PC-3 (cell line): ENCODE measurements at regions not wholly inside any gene's neighbourhood (a gene's known extent, or its start where the extent isn't known, plus 50 kb on each side); places are given as distances from the start of the nearest gene placed in this dataset.

ENCODE experiments used
- ATAC-seq: fragments of 200-7000 bp; cut with Tn5 transposase; 2 replicates; pipeline ENCODE4 v1.9.1; 2020; ENCODE audit warnings: mild to moderate bottlenecking, moderate library complexity
- BruUV-seq: library from RNA; stranded (reverse); fragments of 400-500 nt; replicated peaks from 2 replicates; lab custom pipeline; 2021; lab: Mats Ljungman, UMichigan
- CTCF ChIA-PET: fragments of 300-600 bp; sonication (Branson Sonifier 250); formaldehyde crosslinking; loops from one replicate; lab custom pipeline; 2022; ENCODE audit warnings: antibody characterized with exemption; lab: Charles Lee
- POLR2A ChIA-PET: fragments of 300-600 bp; sonication (Branson Sonifier 250); formaldehyde crosslinking; loops from one replicate; lab custom pipeline; 2022; ENCODE audit warnings: antibody characterized with exemption; ENCODE audit not compliant: unreplicated experiment; lab: Charles Lee
- DNase-seq: peaks from one replicate; pipeline ENCODE4 v3.0.0-alpha.2; 2015
- H2AFZ ChIP-seq: fragments of 300-600 bp; sonication (generic); 2 replicates; pipeline ENCODE4 v1.6.0; 2016; ENCODE audit warnings: antibody characterized with exemption, low read length
- H3F3A ChIP-seq: fragments of 300-600 bp; sonication (generic); one replicate; pipeline ENCODE4 v1.6.0; 2017; ENCODE audit warnings: antibody characterized with exemption, low read length, control low read depth, mild to moderate bottlenecking; ENCODE audit not compliant: unreplicated experiment
- H3K27ac ChIP-seq: fragments of 300-600 bp; sonication (generic); 2 replicates; pipeline ENCODE4 v1.5.1; 2016; ENCODE audit warnings: mild to moderate bottlenecking, low read length
- H3K27me3 ChIP-seq: fragments of 300-600 bp; sonication (generic); 2 replicates; pipeline ENCODE4 v1.6.1; 2016; ENCODE audit warnings: low read length, mixed read lengths
- H3K36me3 ChIP-seq: fragments of 300-600 bp; sonication (generic); 2 replicates; pipeline ENCODE4 v1.6.1; 2016; ENCODE audit warnings: low read depth, mixed run types, low read length, mixed read lengths
- H3K4me1 ChIP-seq: fragments of 300-600 bp; sonication (generic); 2 replicates; pipeline ENCODE4 v1.5.1; 2016; ENCODE audit warnings: low read length; ENCODE audit not compliant: insufficient read depth
- H3K4me2 ChIP-seq: fragments of 300-600 bp; sonication (generic); 2 replicates; pipeline ENCODE4 v1.6.0; 2016; ENCODE audit warnings: low read length
- H3K4me3 ChIP-seq: fragments of 300-600 bp; sonication (generic); 2 replicates; pipeline ENCODE4 v1.5.1; 2016; ENCODE audit warnings: mild to moderate bottlenecking, low read length, mixed read lengths
- H3K79me2 ChIP-seq: fragments of 300-600 bp; sonication (generic); 2 replicates; pipeline ENCODE4 v1.6.1; 2017; ENCODE audit warnings: low read length, mixed read lengths
- H3K9ac ChIP-seq: fragments of 300-600 bp; sonication (generic); 2 replicates; pipeline ENCODE4 v1.6.0; 2016; ENCODE audit warnings: mild to moderate bottlenecking, low read length
- H3K9me2 ChIP-seq: fragments of 300-600 bp; sonication (generic); replicated peaks from 2 replicates; pipeline ENCODE4 v1.6.1; 2016; ENCODE audit warnings: mixed run types, low read length, mixed read lengths
- H3K9me3 ChIP-seq: fragments of 300-600 bp; sonication (generic); 2 replicates; pipeline ENCODE4 v1.6.1; 2016; ENCODE audit warnings: low read length, mixed read lengths
- H4K20me1 ChIP-seq: fragments of 300-600 bp; sonication (generic); 2 replicates; pipeline ENCODE4 v1.6.1; 2016; ENCODE audit warnings: low read length, mixed read lengths
- CTCF ChIP-seq: fragments of 300-600 bp; sonication (generic); conservative IDR thresholded peaks from 2 replicates; pipeline ENCODE4 v1.5.1; 2017; ENCODE audit warnings: antibody characterized with exemption, low read depth, mild to moderate bottlenecking, low read length
- EZH2 ChIP-seq: fragments of 300-600 bp; sonication (generic); IDR thresholded peaks from one replicate; pipeline ENCODE4 v1.6.1; 2017; ENCODE audit warnings: antibody characterized with exemption, mild to moderate bottlenecking, low read length; ENCODE audit not compliant: unreplicated experiment
- EZH2phosphoT487 ChIP-seq: fragments of 300-600 bp; sonication (generic); IDR thresholded peaks from 2 replicates; pipeline ENCODE4 v1.6.1; 2018; ENCODE audit warnings: mild to moderate bottlenecking, antibody characterized with exemption, low read length, borderline replicate concordance
- intact Hi-C: fragments of 100-400 bp; cut with micrococcal nuclease; formaldehyde crosslinking; loops from 2 replicates; pipeline ENCODE4 v1.9.0; 2023

- POLR2A ChIA-PET, result no interaction called here
- intact Hi-C loops, result loop anchor here (2.0 kb wide), 1 partner anchor 467 kb away; no protein-coding TSS in a partner anchor
- Histone ChIP-seq H3K9me2 (no peaks in the 10 kb centered on the region), H3K36me3 (no peaks in the 10 kb centered on the region), H3K4me3 (no peak overlapping the region), H4K20me1 (no peaks in the 10 kb centered on the region), H3K79me2 (no peaks in the 10 kb centered on the region), H3K4me1 (peaks cover 19% of the 10 kb centered on the region), H3K9ac (no peak overlapping the region), H3K27ac (no peak overlapping the region), H2AFZ (no peak overlapping the region), H3F3A (no peaks in the 10 kb centered on the region), H3K27me3 (peaks cover 26% of the 10 kb centered on the region), H3K9me3 (no peaks in the 10 kb centered on the region), H3K4me2 (no peak overlapping the region)
- BruUV-seq, result no TSS peak
- ATAC-seq (no peak), DNase-seq (no peak)
- no peak for TF ChIP-seq EZH2phosphoT487
- no peak for TF ChIP-seq EZH2
- no peak for TF ChIP-seq CTCF
- CTCF ChIA-PET, result no interaction called here
Measured at GRCh38 chr5:174325961-174326360, 280.5 kb downstream of the NSG2 start.

- peaks cover 22% of the 10 kb centered on the region for H3K27me3 ChIP-seq
- TF ChIP-seq CTCF, result no peak
- no peak for TF ChIP-seq EZH2
Measured at GRCh38 chr5:174326372-174326771, 280.9 kb downstream of the NSG2 start.

GRCh38 chr5:174327317-174327864, 281.9 kb downstream of the NSG2 start:
- no peak overlapping the region for H3K4me3 ChIP-seq
- peak; percentile 96 for TF ChIP-seq CTCF
- TF ChIP-seq EZH2phosphoT487, result no peak
- TF ChIP-seq EZH2, result no peak
- no peaks in the 10 kb centered on the region for H4K20me1 ChIP-seq
- peaks cover 18% of the 10 kb centered on the region for H3K27me3 ChIP-seq
- no peak overlapping the region for H2AFZ ChIP-seq
- H3K79me2 ChIP-seq, result no peaks in the 10 kb centered on the region
- no peaks in the 10 kb centered on the region for H3K36me3 ChIP-seq
- ChIA-PET CTCF (interaction anchor here (0.6 kb wide), 2 partner anchors 16 to 1593 kb away, joined by 4 to 5 read pairs; no protein-coding TSS in a partner anchor), POLR2A (no interaction called here)
- ATAC-seq (peak; percentile 89), DNase-seq (peak; percentile 93)
- peaks cover 19% of the 10 kb centered on the region for H3K4me1 ChIP-seq
- H3K9me2 ChIP-seq, result no peaks in the 10 kb centered on the region
- no peak overlapping the region for H3K4me2 ChIP-seq
- H3K9ac ChIP-seq, result no peak overlapping the region
- no peaks in the 10 kb centered on the region for H3K9me3 ChIP-seq
- BruUV-seq, result no TSS peak
- intact Hi-C loops, result loop anchor here (2.0 kb wide), 1 partner anchor 465 kb away; no protein-coding TSS in a partner anchor
- H3F3A ChIP-seq, result no peaks in the 10 kb centered on the region
- no peak overlapping the region for H3K27ac ChIP-seq

More at GRCh38 chr5:174326372-174326771, 280.9 kb downstream of the NSG2 start:
- no peaks in the 10 kb centered on the region for H3K9me2 ChIP-seq
- no peak overlapping the region for H3K4me2 ChIP-seq
- H3K79me2 ChIP-seq, result no peaks in the 10 kb centered on the region
- intact Hi-C loops, result loop anchor here (2.0 kb wide), 1 partner anchor 466 kb away; no protein-coding TSS in a partner anchor
- peaks cover 19% of the 10 kb centered on the region for H3K4me1 ChIP-seq
- ChIA-PET POLR2A (no interaction called here), CTCF (no interaction called here)
- no peaks in the 10 kb centered on the region for H3K9me3 ChIP-seq
- H3K4me3 ChIP-seq, result no peak overlapping the region
- BruUV-seq, result no TSS peak
- no peak overlapping the region for H2AFZ ChIP-seq
- H3K36me3 ChIP-seq, result no peaks in the 10 kb centered on the region
- H4K20me1 ChIP-seq, result no peaks in the 10 kb centered on the region
- ATAC-seq (no peak), DNase-seq (no peak)
- no peaks in the 10 kb centered on the region for H3F3A ChIP-seq
- no peak overlapping the region for H3K9ac ChIP-seq
- no peak overlapping the region for H3K27ac ChIP-seq
